Right lobe of liver (tissue), 4 donors: ENCODE measurements at regions not wholly inside any gene's neighbourhood (a gene's known extent, or its start where the extent isn't known, plus 50 kb on each side); places are given as distances from the start of the nearest gene placed in this dataset.

Experiments used
- POLR2A ChIP-seq: fragments of 450-650 bp; IDR thresholded peaks from one replicate; pipeline ENCODE4 v1.6.1; 2017; ENCODE audit warnings: antibody characterized with exemption, mild to moderate bottlenecking
- TF ChIP-seq, protein P1 (sequence below), 4 donors: fragments of 200-600 bp in 3 of 4; fragments of 450-650 bp in 1 of 4; IDR thresholded peaks; one replicate each; pipeline versions ENCODE4 v1.5.1 to v1.8.0; 2016 to 2022; ENCODE audit warnings: antibody characterized with exemption in 4 of 4, mild to moderate bottlenecking in 2 of 4
- donor health status: DM: no; HTN: no; CAD: no.
- donor health status: DM: no; HTN: no; CAD: no.
- donor health status: DM: no; HTN: yes; CAD: no.

DNA sequence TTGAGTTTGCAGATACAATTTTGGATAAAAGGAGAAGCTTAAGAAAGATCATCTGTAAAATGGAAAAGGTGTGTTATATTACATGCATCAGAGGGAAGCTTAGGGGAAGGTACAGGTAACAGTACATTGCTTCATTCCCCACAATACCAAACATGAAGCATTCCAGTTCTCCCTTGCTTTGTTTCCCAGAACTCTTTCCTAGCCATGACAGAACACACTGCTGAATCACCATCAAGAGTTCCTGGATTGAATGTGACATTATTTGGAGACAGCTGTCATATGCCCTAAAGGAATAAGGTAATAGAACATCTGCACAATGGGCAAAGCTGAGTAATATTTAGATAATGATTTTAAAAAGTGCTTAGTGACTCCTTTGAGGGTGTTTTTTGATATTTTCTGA lies 303.5 kb upstream of the ST8SIA4 start:
- TF ChIP-seq, protein P1, sequence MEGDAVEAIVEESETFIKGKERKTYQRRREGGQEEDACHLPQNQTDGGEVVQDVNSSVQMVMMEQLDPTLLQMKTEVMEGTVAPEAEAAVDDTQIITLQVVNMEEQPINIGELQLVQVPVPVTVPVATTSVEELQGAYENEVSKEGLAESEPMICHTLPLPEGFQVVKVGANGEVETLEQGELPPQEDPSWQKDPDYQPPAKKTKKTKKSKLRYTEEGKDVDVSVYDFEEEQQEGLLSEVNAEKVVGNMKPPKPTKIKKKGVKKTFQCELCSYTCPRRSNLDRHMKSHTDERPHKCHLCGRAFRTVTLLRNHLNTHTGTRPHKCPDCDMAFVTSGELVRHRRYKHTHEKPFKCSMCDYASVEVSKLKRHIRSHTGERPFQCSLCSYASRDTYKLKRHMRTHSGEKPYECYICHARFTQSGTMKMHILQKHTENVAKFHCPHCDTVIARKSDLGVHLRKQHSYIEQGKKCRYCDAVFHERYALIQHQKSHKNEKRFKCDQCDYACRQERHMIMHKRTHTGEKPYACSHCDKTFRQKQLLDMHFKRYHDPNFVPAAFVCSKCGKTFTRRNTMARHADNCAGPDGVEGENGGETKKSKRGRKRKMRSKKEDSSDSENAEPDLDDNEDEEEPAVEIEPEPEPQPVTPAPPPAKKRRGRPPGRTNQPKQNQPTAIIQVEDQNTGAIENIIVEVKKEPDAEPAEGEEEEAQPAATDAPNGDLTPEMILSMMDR (IDR thresholded peaks at IDR 0.05) = no peak
- no peak for TF ChIP-seq POLR2A
